ENCODE measurements at regions not wholly inside any gene's neighbourhood (a gene's known extent, or its start where the extent isn't known, plus 50 kb on each side); places are given as distances from the start of the nearest gene placed in this dataset.
"Not testable (repeated sequence)": the region's sequence is repeated elsewhere in the genome, so short reads cannot be mapped to it uniquely, and the experiment has no call there.

- DNase-seq: no peak
These were observed 454.1 kb upstream of the BCHE start for GRCh38 chr3:166291186-166291955.

DNA sequence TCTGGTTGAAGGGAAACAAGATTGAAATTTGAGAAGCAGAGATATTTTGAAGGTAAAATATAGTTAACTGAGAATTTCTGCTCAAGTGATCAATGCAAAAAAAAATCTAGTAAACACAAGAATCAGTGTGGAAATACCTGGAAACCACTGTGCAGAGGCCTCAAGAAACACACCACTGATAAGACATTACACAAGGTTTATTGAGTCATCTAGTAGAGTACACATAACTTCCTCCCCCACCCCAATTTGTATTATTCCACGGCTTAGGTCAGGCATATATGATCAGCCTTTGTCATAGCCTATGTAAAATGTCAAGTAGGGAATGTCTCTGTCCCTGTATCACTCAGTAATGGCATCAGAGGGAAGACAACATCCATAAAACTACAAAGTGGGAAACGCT is 447.8 kb upstream of the BCHE start:
- DNase-seq: no peak

GRCh38 chr3:166283840-166284239 is 446.6 kb upstream of the BCHE start:
- no peak for DNase-seq

DNA sequence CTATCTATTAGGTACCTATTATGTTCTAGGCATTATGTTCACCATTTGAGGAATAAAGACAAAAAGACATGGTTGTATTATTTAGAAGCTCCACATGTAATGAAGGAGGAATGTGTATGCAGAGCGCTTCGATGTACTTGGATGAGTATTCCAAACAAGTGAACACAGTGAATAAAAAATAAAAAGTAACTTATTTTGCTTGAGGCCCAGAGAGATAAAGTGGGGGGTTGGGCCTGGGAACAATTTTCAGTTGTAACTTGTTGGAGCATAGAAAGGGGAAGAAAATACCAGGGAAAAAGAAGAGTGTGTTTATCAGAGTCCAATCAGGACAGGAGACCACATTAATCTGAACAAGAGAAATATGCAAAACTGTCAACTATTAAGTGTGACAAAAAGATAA is 445.7 kb upstream of the BCHE start:
- no peak for DNase-seq

DNA sequence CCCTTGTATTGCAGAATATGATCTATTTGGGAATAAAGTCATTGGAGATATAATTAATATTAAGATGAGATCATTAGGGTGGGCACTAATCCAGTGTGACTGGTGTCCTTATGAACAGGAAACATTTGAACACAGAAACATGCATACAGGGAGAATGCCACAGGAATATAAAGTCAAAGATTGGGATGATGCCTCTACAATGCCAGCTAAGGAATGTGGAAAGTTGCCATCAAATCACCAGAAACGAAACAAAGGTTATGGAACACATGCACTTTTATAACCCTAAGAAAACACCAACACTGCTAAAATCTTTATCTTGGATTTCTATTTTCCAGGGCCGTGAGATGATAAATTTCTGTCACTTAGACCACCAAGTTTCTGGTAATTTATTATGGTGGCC is 442.4 kb upstream of the BCHE start:
- DNase-seq: no peak

GRCh38 chr3:166275024-166275390 is 437.8 kb upstream of the BCHE start:
- DNase-seq: no peak

DNA sequence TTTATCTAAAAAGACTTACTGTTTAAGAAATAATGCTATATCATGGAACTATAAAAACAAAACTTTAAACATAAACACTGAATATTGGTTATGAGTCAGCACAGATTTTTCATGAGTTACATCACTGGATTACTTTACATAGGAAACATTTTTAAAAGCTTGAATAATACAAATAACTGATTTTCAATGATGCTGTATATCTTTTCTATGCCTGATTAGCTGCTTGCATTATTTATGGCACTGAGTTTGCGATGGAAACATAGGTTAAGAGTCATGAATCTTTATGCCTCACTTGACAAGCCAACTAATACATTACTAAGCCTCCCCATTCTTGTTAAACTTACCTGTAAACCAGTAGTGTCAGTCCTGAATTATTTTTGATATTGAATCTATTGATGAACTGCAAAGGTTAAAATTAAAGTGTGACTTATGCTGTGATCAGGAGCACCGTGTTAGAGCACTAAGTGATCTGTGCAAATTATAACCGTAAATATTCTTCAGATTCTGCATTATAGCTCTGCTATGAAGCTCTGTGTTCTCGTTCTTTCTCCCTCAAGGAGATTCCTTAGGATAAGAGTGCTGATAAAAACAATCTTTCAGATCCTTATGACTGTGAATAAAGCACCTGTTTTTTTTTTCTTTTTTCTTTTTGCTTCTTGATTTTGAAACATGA is 437.3 kb upstream of the BCHE start:
- no peak for DNase-seq

DNA sequence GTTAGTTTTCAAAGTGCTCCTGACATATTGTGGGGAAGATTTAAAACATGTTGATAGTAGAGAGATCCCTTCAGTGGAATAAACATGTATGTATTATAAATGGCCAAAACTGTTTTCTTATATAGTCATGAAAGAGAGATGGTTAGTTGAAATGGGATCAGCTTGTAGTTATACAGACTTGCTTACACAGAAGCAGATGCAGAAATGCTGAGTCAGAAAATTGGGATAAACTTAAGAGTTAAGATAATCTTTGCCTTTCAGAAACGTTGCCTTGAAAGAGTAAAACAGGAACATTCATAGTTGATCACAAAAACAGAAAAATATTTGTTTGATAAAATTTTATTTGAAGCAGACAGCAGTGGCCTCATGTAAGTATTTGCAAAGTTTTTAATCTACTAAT is 433.2 kb upstream of the BCHE start:
- DNase-seq: no peak

GRCh38 chr3:166265153-166265552 is 427.9 kb upstream of the BCHE start:
- no peak for DNase-seq

DNA sequence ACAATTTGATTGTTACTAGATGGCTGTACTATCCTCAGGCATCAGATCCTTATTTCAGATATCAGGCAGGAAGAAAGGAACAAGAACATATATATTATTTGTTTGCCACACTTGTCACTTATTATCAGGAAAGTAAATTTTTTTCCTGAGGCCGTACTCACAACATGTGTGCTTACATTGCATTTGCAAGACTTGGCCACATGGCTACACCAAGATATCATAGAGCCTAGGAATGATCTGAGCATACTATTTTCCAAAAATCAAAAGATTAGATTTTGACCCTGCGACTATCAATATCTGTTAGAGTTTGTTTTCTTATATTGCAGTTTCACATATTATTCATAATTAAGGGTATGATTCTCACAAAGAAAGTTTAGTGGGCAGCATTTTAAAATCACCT is 426.2 kb upstream of the BCHE start:
- no peak for DNase-seq

- DNase-seq: not testable (repeated sequence)
These were observed 421.1 kb upstream of the BCHE start for GRCh38 chr3:166258293-166258850.

DNA sequence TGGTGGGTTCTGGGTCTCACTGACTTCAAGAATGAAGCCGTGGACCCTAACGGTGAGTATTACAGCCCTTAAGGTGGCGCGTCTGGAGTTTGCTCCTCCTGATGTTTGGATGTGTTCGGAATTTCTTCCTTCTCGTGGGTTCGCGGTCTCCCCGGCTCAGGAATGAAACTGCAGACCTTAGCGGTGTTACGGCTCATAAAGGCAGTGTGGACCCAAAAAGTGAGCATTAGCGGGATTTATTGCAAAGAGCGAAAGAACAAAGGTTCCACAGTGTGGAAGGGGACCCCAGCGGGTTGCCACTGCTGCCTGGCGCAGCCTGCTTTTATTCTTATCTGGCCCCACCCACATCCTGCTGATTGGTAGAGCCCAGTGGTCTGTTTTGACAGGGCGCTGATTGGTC is 420.5 kb upstream of the BCHE start:
- no peak for DNase-seq

DNA sequence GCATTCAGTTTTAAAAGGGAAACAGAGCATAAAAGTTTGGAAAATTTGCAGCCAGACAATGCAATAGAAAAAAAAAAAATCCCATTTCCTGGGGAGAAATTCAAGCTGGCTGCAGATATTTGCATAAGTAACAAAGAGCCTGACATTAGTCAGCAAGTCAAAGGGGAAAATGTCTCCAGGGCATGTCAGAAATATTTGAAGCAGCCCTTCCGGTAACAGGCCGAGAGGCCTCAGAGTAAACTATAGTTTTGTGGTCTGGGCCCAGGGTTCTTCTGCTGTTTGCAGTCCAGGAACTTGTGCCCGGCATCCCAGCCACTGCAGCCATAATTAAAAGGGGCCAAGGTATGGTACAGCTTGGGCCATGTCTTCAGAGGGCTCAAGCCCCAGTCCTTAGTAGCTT is 411.6 kb upstream of the BCHE start:
- no peak for DNase-seq

- DNase-seq: no peak
These were observed 406.3 kb upstream of the BCHE start for GRCh38 chr3:166243511-166243910.

- DNase-seq: no peak
These were observed 385.9 kb upstream of the BCHE start for GRCh38 chr3:166223120-166223519.

- no peak for DNase-seq
These were observed 374.2 kb upstream of the BCHE start for GRCh38 chr3:166211451-166211850.

DNA sequence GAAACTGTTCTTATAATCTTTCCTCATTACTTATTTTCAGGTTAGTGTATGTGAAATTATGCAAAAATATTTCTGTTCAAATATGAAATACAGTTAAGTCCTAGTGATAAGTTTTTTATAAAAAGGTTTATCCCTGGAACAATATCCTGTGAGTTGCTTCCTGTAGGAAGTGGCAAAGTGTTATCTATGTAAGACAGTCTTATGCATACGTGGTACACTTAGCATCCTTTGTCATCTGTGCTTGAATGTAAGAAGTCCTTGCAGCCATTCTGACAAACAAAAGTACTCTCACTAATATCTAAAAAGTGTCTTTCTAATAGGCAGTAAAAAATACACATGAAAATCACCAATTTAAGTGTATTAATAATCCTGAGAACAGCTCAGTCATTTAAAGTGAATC is 372.5 kb upstream of the BCHE start:
- DNase-seq: no peak

DNA sequence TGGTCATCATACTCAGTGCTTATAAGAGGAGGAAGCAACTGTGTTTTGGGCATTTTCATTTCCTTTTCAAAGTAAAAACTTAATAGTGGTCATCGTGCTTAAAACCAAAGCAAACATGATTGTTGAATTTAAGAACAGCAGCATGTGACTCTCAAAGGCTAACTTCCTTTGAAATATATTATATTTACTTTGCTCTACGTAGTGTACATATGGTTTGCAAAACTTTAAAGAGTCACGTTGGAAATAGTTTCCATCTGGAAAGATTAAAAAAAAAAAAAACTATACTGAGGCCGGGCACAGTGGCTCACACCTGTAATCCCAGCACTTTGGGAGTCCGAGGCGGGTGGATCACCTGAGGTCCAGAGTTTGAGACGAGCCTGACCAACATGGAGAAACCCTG is 367.9 kb upstream of the BCHE start:
- no peak for DNase-seq

DNA sequence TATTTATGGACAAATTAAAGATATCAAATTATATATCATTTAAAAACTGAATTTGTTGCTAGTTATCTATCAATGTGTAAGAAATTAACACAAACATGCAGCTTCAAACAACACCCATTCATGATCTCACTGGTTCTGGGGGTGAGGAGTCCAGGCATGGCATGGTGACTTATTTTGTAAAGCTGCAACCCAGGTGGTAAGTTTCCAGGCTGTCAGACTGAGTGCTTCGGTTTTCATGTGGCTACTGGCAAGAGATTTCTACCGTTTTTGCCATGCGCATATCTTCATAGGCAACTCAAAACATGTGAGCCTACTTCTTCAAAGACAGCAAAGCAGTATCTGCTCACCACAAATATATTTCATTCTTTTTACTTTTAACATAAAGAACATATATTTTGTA is 364.3 kb upstream of the BCHE start:
- no peak for DNase-seq

- DNase-seq: no peak
These were observed 362.3 kb upstream of the BCHE start for GRCh38 chr3:166199491-166199890.

- DNase-seq: no peak
These were observed 358.6 kb upstream of the BCHE start for GRCh38 chr3:166195808-166196207.

GRCh38 chr3:166191411-166191810 is 354.2 kb upstream of the BCHE start:
- no peak for DNase-seq

- DNase-seq: no peak
These were observed 353.1 kb upstream of the BCHE start for GRCh38 chr3:166190360-166190759.

GRCh38 chr3:166187237-166187636 is 350.0 kb upstream of the BCHE start:
- no peak for DNase-seq

DNA sequence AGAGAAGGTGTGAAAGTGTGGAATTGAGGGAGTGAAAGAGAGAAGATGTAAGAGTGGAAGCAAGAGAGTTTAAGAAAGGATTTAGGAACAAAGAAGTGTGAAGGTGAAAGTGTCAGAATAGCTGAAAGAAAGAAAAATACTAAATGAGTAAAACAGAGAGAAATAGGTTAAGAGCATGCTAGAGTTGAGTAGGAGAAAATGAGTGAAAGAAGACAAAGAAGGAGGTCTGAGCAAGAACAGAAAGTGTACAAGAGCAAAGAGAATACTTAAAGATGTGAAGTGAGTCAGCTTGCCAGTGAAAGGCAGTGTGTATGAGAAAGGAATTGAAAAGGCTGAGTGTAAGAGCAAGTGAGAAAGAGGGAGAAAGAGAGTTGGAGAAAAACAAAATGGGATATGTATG is 348.8 kb upstream of the BCHE start:
- DNase-seq: no peak
